ENCODE measurements at regions not wholly inside any gene's neighbourhood (a gene's known extent, or its start where the extent isn't known, plus 50 kb on each side); places are given as distances from the start of the nearest gene placed in this dataset.

GRCh38 chr9:134247918-134248631, 78.2 kb upstream of the RXRA start:
- Histone ChIP-seq H3K27ac (no peak overlapping the region), H3K27me3 (no peaks in the 10 kb centered on the region), H3K4me3 (no peak overlapping the region), H3K36me3 (ENCODE audit: low read depth, missing control alignments) (no peaks in the 10 kb centered on the region), H3K4me1 (no peaks in the 10 kb centered on the region), H3K9me3 (no peaks in the 10 kb centered on the region)
- WGBS, 2 donors: 94 to 96% methylated on average over 5 of the region's 5 CpGs
- TF ChIP-seq POLR2A (IDR thresholded peaks at IDR 0.05) (no peak), CTCF (IDR thresholded peaks at IDR 0.05) (no peak)
- intact Hi-C loops (cut with DNase I; ENCODE audit: low total_unique reads): no loop called here
- no peak for DNase-seq

GRCh38 chr9:134251296-134252069, 74.8 kb upstream of the RXRA start:
- Histone ChIP-seq H3K27me3 (no peaks in the 10 kb centered on the region), H3K27ac (no peak overlapping the region), H3K4me1 (no peaks in the 10 kb centered on the region), H3K36me3 (ENCODE audit: low read depth, missing control alignments) (no peaks in the 10 kb centered on the region), H3K4me3 (no peak overlapping the region), H3K9me3 (no peaks in the 10 kb centered on the region)
- intact Hi-C loops (cut with DNase I; ENCODE audit: low total_unique reads): no loop called here
- no peak for TF ChIP-seq POLR2A (IDR thresholded peaks at IDR 0.05)
- WGBS, 2 donors: 90 to 96% methylated on average over 14 to 33 of the region's 33 CpGs
- no peak for DNase-seq

GRCh38 chr9:134252084-134252830, 74.0 kb upstream of the RXRA start:
- WGBS, 2 donors: 86 to 90% methylated on average over 13 to 23 of the region's 23 CpGs
- Histone ChIP-seq H3K4me1 (no peaks in the 10 kb centered on the region), H3K4me3 (no peak overlapping the region), H3K9me3 (no peaks in the 10 kb centered on the region), H3K27ac (no peak overlapping the region), H3K36me3 (ENCODE audit: low read depth, missing control alignments) (no peaks in the 10 kb centered on the region), H3K27me3 (no peaks in the 10 kb centered on the region)
- DNase-seq: no peak
- TF ChIP-seq CTCF (IDR thresholded peaks at IDR 0.05): no peak
- no peak for TF ChIP-seq POLR2A (IDR thresholded peaks at IDR 0.05)
- intact Hi-C loops (cut with DNase I; ENCODE audit: low total_unique reads): no loop called here

GRCh38 chr9:134253606-134254205, 72.5 kb upstream of the RXRA start:
- Histone ChIP-seq H3K4me3 (no peak overlapping the region), H3K27ac (no peak overlapping the region), H3K9me3 (no peaks in the 10 kb centered on the region), H3K27me3 (no peaks in the 10 kb centered on the region), H3K36me3 (ENCODE audit: low read depth, missing control alignments) (no peaks in the 10 kb centered on the region), H3K4me1 (no peaks in the 10 kb centered on the region)
- intact Hi-C loops (cut with DNase I; ENCODE audit: low total_unique reads): no loop called here
- 75 to 80% methylated on average over 4 of the region's 4 CpGs for WGBS, 2 donors
- DNase-seq: no peak
- TF ChIP-seq CTCF (IDR thresholded peaks at IDR 0.05): no peak
- no peak for TF ChIP-seq POLR2A (IDR thresholded peaks at IDR 0.05)

GRCh38 chr9:134258332-134258731, 67.9 kb upstream of the RXRA start:
- Histone ChIP-seq H3K36me3 (ENCODE audit: low read depth, missing control alignments) (no peaks in the 10 kb centered on the region), H3K4me1 (no peaks in the 10 kb centered on the region), H3K27me3 (no peaks in the 10 kb centered on the region), H3K4me3 (no peak overlapping the region), H3K9me3 (no peaks in the 10 kb centered on the region), H3K27ac (no peak overlapping the region)
- intact Hi-C loops (cut with DNase I; ENCODE audit: low total_unique reads): no loop called here
- TF ChIP-seq CTCF (IDR thresholded peaks at IDR 0.05): no peak
- no peak for TF ChIP-seq POLR2A (IDR thresholded peaks at IDR 0.05)
- WGBS, 2 donors: 93% methylated on average over 10 of the region's 10 CpGs; no CpG with 5 or more reads in 1 of the 2 donors
- no peak for DNase-seq

Data from testis (tissue), 2 donors.